GDM1 (cell line): ENCODE measurements at regions not wholly inside any gene's neighbourhood (a gene's known extent, or its start where the extent isn't known, plus 50 kb on each side); places are given as distances from the start of the nearest gene placed in this dataset.

Experiments
- DNase-seq: peaks from one replicate; lab custom pipeline; 2025; lab: John Stamatoyannopoulos, UW

DNA sequence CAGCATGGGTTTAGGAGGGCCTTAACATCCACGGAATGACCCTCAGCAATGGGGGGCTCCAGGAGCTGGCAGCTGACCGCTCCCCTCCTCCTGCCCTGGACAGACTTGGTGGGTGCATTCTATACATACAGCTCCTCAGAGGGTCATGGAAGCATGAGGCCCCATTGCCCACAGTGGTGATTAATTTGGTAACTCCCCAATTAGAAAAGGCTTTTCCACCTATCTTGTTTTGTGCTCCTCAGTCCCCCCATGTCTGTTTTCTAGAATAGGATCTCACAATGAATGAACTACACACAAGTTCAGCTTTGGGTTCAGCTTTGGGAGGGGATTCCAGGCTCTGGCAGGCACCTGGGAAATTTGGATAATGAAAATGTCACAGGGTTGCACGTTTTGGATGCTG is 707.8 kb downstream of the UQCRFS1 start:
- no peak for DNase-seq

DNA sequence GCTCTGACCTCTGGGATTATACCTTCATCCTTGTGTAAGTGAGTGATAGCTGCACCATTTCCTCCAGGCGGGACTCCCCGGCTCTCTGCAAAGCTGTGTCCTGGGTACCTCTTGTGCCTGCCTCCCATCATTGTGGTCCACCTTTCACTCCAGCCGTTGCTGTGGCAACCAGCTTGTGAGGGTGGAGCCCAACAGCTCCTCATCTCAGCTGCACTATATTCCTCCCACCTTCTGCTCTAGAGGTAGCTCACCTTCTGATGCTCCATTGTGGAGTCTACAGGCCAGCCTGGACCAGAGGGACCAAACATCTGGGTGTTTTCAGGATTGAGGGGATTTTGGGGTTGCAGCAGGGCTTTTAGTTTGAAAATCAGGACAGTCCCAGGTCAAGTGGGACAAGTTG is 708.2 kb downstream of the UQCRFS1 start:
- DNase-seq, result no peak

DNA sequence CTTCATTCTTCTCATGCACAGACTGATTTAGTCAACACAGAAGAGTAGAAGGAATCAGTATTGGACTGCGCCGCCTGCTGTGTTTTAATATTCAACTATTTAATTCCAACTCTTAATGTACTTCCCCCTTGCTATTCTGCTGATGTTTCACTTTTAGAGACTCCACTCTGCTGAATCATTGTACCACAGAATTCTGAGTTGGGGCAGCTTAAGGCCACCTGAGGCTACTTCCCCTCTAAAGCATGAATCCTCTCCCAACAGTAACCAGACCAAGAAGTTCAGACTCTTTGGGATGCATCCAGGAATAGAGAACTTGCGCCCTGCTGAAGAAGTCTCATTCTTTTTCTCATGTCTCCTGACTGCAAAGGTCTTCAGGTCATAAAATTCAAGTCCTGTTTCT is 708.8 kb downstream of the UQCRFS1 start:
- DNase-seq, result no peak

DNA sequence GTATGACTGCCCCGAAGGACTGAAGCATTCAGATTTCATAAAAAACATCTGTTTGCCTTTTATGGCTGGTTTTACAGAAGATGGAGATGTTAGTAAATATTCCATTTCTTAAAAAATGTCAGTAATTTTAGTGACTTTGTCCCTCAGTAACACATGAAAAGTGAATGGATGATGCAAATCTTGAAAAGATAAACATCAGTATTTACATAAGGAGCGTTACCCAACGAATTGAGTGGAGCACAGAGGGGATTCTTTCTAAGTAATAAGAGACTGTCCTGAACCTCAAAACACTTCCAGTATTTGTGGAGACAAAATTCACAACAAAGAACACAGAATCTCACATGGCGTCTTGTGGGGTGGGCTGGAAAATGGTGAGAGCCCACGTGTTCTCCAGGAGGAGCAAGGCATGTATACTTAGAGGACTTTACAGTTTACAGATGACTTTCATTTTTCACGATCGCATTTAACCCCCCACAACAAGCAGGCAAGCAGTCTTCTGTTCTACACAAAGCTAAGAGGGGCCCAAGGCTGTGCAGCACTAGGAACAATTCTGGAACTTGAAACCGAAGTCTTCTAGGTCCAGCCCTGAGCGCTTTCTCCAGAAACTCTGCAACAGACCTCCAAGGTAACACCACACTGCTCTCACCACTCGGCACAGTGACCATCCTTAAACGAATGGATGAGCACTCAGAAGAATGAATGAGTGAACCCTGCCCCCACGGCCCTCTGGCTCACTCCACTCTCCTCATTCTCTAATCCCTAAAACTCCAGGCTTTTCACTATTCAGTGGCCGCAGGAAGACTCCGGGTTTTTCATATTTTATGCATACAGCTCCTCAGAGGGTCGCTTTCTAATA is 709.8 kb downstream of the UQCRFS1 start:
- DNase-seq, result no peak

DNA sequence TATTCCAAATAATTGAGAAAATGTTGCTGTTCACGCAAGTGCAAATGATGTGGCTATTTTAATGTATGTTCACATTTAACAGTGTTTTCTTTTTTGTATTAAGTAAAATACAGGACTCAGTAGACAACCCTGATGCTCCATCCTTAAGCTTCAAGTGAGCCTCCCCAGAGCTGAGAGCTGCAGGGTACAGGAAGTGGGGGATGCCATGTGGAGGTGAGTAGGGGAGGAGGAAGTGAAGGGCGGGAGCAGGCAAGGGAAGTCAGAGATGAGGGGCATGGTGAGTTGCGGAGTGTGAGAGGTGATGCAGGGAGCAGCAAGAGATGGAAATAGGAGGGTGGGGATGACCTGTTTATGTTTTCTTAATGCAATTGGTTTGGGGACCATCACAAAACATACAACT is 711.0 kb downstream of the UQCRFS1 start:
- DNase-seq, result no peak

DNA sequence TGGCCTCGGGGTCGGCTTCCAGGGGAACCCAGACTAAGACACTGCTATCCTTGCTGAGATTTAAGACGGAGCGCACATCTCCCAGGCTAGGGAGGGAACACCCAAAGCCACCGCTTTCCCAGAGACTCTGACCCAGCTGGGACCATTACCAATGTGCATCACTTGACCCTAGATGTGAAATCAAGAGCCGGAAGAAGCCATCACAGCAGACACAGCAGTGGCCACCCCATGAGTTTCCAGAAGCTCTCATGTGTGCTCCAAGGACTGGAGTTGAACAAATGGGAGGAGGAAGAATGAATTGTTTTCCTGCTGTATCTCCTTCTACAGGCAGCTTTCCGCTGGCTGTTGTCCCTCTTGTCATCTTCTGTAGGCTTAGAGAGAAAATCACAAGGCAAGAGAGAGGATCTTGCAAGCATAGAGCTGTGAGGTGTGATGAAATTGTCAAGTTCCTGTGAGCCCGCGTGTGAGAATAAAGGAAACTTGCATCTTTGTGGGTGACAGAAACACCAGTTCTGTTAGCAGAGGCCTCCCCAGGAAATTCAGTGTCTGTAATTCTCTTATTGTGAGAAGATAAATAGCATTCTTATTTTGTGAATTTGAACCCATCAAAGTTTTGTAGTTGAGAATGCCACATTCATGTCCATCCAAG is 711.8 kb downstream of the UQCRFS1 start:
- no peak for DNase-seq

DNA sequence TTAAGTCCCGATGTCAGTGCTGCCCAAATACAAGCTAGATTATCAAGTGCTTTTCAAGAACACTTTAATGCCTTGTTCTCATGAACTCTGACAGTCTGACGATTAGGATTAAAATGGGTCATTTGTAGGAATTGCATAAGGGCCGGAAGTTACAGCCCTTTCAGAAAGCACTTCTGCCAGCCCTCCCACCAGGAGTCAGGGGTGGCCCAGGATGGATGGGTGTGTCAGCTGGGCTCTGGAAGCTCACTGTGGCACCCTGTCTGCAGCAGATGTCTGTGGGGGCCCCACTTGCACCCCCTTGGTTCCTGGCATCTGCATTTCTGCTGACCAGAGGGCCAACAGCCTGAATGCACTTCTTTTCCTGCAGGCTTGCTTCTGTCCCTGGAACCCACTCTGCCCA is 712.7 kb downstream of the UQCRFS1 start:
- DNase-seq, result no peak

DNA sequence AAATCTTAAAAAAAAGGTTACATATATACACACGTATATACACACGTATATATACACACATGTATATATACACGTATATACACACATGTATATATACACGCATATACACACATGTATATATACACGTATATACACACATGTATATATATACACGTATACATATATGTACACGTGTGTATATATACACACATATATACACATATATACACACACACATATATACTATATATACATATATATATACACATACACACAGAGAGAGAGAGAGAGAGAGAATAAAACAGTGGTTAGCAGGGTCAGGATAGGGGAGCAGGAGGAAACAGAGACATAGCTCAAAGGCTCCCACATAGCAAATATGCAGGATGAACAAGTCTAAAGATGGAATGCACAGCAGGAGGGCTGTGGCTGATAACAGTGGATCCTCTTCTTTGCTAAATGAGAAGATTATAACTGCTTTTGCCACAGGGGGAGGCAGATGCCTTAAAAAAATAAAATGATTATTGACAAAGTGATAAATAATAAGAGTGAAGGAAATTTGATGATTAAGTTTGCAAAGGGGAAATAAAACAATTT is 714.5 kb downstream of the UQCRFS1 start:
- DNase-seq, result no peak

DNA sequence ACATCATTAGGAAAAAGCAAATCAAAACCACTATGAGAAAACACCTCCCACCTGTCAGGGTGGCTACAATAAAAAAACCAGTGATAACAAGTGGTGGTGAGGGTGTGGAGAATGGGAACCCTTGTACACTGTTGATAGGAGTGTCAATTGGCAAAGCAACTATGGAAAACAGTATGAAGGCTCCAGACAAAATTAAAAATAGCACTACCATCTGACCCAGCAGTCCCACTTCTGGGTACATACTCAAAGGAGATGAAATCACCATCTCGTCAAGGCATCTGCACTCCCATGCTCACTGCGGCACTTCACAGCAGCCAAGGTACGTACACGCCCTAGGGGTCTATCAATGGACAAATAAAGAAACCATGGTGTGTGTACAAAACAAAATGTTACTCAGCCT is 715.1 kb downstream of the UQCRFS1 start:
- DNase-seq, result no peak

DNA sequence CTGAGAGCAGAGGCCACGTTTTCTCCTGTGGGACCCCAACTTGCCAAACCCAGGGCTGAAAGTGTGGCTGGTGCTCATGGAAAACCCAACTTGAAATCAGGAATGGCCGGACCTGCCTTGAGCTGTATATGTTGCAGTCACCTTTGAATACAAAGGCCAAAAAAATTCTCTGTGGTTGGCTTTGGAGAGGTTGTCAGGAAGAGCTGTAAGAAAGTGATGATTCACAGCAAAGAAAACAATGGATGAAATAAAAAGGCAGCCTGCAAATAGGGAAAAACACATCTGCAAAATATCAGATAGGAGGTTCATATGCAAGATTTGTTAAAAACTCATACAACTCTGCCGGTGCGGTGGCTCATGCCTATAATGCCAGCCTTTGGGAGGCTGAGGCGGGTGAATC is 715.8 kb downstream of the UQCRFS1 start:
- no peak for DNase-seq

DNA sequence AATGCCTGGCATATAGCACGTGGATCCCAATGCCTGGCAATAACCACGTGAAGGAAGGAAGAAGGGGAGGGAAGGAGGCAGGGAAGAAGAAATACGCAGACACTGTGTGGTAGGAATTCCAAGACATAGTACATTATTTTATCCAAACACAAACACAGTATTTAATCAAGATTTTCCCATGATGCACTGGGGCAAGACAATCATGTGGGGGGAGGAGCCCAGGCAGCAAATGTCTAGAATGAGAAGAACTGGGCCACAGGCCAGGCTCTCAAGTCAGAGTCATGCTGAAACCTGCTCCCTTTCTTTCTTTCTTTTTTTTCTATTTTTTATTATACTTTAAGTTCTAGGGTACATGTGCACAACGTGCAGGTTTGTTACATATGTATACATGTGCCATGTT is 717.9 kb downstream of the UQCRFS1 start:
- no peak for DNase-seq

DNA sequence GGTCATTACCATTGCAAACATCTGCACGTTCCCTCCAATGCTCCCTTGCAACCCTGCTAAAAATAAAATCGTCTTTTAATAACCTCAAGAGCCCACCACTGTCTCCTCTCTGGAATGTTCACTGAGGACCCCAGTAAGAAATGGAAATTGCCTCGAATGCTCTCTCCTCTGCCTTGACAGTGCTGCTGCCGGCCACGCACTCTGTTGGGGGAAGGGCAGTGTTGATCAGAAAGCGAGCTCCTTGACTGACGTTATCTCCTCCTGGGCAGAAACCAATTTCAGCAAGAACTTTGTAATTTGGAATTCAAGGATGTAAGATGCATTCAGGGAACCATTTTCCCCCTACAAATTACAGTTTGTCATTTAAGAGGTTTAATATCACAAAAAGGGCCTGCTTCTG is 718.5 kb downstream of the UQCRFS1 start:
- no peak for DNase-seq

DNA sequence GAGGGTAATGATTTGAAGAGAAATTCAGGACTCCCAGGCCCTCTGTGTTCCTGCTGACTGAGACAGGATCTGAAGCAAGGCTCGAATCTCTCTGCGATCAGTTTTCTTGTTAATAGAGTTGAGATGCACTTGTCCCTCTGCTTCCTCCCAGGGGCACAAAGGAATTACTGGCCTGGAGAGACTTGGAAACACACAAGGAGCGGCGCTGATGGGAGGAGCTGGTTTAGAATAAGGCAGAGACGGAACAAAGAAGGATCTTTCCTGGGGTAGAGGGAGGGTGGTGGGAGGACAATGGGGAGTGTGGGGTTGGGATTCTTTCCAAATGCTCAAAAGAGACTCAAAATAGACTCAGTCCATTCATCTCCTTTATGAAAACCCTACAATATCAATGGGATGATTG is 719.1 kb downstream of the UQCRFS1 start:
- DNase-seq, result no peak

DNA sequence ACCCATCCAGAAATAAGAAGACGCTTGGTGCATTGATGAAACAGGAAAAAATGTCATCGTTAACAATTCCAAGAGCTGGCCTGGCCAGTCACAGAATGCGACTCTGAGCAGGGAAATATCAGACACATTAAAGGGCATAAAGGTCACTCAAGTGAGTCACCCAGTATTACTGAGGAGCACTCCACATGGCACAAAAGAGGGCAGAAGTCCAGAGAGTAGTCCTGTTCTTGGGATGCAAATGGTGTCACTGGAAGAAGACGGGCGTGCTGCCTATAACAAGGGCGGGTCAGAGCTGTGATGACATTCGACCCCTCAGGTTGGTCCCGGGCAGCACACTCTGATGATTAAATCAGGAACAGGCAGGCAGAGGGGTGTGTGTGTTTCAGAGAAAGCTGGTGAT is 720.3 kb downstream of the UQCRFS1 start:
- no peak for DNase-seq

DNA sequence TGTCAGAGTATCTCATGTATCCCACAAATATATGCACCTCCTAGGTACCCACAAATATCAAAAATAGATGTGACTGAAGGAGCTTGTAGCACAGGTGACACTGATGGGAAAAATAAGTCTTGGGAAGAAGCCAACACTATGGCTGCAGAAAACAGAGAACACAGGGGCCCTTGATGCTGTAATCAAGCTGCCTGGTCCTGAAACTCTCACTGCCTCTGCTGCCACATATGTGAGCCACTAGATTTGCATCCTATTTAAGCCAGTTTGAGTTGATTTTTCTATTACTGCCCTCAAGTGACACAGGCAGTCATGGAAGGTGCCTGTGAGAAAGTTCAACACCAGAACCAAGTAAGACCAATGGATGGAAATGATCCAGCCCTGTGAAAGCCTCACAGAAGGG is 720.8 kb downstream of the UQCRFS1 start:
- no peak for DNase-seq

DNA sequence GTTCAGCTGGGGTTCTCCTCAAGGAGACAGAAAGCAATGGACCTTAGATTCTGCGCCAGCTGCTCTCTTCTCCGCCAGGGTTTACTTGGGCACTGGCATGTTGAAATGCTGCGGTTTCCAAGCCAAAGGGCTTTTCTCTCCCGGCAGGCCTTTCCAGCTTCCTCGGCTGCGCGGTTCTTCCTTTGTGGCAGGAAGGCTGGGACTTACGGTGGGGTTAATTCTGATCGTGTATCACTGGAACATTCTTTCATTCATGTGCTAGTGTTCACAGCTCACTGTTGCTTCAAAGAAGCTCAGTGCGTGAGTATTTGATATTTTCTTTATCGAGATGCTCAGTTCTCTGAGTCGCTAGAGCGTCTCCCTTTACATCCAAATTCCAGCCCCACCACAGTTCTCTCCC is 723.2 kb downstream of the UQCRFS1 start:
- no peak for DNase-seq

DNA sequence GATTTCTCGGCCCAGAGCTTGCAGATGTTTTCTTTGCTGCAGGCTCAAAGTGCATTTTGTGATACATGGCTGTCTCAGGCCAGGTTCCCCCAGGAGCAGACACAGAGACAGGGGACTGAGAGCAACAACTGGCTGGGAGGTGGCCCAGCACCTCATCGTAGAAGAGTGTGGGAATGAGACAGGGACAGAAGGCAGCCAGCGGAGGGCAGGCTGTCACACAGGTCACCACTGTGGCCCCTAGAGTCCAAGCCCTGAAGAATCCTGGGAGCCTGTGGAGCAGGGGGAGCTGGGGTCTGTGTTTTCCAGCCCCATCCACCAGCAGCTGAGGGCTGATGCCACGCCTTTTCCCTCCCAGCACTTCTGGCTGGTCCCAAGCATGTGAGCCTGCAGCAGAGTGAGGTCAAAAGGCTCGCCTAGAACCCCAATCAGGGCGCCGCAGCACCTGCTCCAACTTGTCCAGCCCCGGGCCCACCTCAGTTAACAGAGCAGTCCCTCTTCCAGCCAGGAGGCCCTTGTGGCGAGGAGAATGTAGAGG is 723.8 kb downstream of the UQCRFS1 start:
- no peak for DNase-seq

DNA sequence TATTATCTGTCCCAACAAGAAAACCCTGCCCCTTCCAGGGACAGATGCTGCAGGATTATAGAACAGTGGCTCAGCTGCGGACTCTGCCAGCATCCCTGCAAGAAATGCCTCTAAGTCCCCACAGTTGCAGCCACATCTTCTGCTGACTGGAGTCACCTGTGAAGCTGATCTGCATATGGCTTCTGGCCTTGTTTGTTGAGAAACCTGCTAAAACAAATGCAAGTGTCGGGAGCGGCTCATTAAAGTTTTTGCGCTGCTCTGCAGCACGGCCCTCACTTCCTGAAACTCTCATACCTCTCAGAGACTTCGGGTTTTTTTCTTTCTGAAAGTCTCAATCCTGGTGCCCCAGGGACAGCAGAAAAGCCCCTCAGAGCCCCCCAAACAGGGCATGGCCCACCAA is 725.0 kb downstream of the UQCRFS1 start:
- no peak for DNase-seq

DNA sequence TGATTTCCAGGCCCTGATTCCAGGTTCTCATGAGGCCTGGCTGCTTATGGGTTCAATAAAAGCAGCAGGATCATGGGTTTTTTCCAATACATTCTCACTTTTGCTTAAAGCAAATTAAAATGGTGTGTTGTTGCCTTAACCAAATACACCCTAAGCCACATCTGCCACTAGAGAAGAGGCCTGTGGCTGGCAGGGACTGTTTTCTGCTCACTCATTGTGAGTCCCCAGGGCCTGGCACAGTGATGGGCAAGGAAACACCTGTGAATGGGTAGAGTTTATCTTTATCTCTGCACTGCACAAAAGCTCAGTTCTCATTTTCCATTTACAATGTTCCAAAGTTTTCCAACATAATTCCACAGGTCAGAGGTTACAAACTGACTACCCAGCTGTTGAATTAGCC is 726.0 kb downstream of the UQCRFS1 start:
- DNase-seq, result no peak

DNA sequence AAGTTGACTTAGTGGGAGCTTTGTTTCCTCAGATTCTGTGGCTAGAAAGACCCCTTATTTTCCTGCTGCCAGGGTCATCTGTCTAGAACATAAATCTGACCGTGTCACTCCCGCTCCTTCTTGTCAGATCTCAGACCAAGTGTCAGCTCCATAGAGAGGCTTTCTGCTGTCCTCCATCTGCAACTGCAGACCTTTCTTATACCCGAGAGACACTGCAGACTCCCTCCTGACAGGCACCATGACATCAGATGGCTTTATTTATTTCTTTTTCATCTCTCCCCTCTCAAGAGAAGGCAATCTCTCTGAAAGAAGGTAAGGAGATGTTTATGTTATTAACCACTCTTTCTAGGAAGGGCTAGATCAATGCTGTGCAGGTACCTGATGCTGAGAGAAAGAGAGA is 726.5 kb downstream of the UQCRFS1 start:
- no peak for DNase-seq

DNA sequence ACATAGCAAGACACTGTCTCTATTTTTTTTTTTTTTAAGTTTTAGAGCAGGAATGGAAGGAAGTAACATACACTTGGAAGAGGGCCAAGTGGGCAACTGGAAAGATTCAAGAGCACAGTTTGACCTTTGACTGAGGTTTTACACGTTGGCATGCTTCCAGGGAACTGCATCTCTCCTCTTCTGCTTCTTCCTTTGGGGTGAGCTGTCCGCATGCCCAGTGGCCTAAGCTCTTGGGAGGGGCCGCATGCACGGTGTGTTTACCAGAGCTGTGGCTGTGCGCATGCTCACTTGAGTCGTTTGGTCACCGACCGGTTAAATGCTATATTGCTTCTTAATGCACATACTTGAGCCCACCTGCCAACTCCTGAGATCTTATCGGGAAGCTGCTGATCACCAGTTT is 727.7 kb downstream of the UQCRFS1 start:
- DNase-seq, result no peak

DNA sequence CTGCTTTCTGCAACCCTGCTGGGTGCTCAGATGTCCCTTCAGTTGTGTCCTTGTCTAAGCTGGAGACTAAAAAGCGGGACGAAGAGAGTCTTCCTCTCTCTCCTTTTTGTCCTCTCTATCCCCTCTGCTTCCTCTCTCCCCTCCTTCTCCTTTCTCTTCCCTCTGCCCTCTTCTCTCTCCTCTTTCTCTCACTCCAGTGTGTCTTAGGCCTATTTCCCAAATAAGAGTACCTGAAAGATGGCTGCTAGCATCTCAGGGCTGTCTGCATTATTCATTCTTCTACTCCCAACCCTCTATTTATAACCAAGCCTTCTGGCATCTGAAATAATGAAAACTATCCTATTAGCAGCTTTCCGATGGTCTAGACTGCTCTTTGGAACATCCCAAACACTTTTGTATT is 729.8 kb downstream of the UQCRFS1 start:
- DNase-seq, result no peak

DNA sequence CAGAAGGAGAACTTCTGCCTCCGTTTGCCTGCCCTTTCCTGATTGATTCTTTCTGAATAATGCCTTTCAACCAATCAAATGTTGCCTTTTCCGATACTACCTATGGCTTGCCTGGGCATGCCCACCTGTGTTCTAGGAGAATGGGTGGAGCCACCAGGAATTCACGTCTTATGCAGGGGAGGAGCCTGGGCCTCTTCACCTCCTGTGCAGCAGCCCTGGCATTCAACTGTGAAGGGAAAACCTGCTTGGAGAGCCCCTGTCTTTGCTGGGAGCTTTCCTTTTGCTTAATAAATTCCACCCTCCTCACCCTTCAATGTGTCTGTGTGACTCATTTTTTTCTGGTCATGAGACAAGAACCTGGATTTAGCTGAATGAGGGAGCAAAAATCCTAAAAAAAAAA is 730.7 kb downstream of the UQCRFS1 start:
- DNase-seq, result no peak
